ENCODE measurements at regions not wholly inside any gene's neighbourhood (a gene's known extent, or its start where the extent isn't known, plus 50 kb on each side); places are given as distances from the start of the nearest gene placed in this dataset.

DNA sequence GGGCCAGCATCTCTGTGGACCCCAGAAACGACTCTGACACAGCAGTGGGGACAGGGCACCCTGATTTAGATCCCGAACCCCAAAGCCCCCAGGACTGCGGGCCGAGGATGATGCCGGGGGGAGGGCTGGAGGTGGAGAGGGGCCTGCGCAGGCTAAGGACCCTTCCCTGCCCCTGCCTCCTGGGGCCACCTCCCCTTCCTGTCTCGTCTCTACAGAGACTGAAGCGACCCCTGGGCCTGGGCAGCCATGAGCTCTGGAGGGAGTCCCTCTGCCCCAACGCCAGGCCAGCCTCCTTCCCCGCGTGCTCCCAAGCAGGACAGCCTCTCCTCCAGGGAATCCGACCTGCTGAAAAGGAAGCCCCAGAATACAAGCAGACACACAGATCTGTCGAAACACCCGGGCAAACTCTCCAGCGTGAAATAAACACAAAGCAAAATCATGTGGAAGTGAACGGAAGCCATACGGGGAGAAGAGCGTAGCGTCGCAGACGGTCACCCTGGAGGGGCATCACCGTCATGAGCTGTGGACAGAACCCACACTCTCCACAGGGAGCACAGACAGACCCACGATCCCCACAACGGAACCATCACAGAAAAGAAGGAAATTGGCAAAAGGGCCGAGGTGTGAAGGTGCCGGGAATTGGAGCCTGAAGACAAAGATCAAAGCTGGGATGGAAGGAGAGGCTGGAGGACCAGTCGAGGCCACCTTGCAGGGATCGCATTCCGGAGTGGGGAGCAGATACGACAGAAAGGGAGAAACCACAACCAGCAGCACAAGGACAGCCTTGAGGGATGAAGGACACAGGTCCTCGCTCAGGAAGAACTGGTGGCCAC lies 51.0 kb upstream of the CTDP1 start:
- DNase-seq = no peak

- DNase-seq = no peak
Measured at GRCh38 chr18:79629249-79629558, 50.4 kb upstream of the CTDP1 start.

DNA sequence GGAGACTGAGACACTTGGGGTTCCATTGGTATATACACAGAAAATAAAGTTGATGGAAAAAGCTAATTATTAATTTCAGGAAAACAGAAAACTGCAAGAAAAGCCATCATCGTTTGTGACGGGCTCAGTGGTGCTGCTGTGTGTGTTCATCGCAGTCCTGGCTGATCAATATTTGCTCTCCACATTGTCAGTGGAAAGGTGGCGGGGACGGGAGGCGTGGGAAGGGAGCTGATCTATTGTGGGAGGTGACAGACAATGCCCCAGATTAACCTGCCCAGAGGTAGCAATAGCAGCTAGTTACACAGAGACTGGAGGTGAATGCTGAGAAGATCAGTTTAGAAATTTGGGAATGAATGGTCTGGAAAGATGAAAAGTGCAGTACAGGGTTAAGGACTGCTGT lies 50.0 kb upstream of the CTDP1 start:
- DNase-seq = no peak

All from EL (cell line).